SU-DHL-6 (cell line): ENCODE measurements at regions not wholly inside any gene's neighbourhood (a gene's known extent, or its start where the extent isn't known, plus 50 kb on each side); places are given as distances from the start of the nearest gene placed in this dataset.

Experiments used
- H2AFZ ChIP-seq: fragments of 200-600 bp; sonication (generic); 2 replicates; pipeline ENCODE4 v1.6.1; 2014; ENCODE audit warnings: low read depth, mild to moderate bottlenecking, moderate library complexity, mixed read lengths, antibody characterized with exemption, low read length; ENCODE audit not compliant: severe bottlenecking
- H3F3A ChIP-seq: fragments of 200-600 bp; shearing (Covaris generic); 2 replicates; pipeline ENCODE4 v1.6.0; 2016; ENCODE audit warnings: antibody characterized with exemption, mild to moderate bottlenecking; ENCODE audit not compliant: insufficient read depth
- H3K27ac ChIP-seq: fragments of 200-600 bp; sonication (generic); 2 replicates; pipeline ENCODE4 v1.5.1; 2016; ENCODE audit warnings: low read depth, mild to moderate bottlenecking, low read length, moderate library complexity, mixed read lengths
- H3K27me3 ChIP-seq: fragments of 200-600 bp; sonication (generic), shearing (Covaris generic); 2 replicates; pipeline ENCODE4 v1.6.0; 2014; ENCODE audit warnings: mild to moderate bottlenecking, low read length
- H3K36me3 ChIP-seq: fragments of 200-600 bp; sonication (generic); 2 replicates; pipeline ENCODE4 v1.6.1; 2014; ENCODE audit warnings: mild to moderate bottlenecking, low read length, mixed read lengths
- H3K4me2 ChIP-seq: fragments of 300-600, 200-600 bp; shearing (Covaris generic), sonication (generic); 2 replicates; pipeline ENCODE4 v1.6.0; 2014; ENCODE audit warnings: low read length, low read depth, mild to moderate bottlenecking; ENCODE audit not compliant: poor library complexity, severe bottlenecking
- H3K4me3 ChIP-seq: fragments of 200-600 bp; sonication (generic); 2 replicates; pipeline ENCODE4 v1.5.1; 2014; ENCODE audit warnings: antibody characterized with exemption, low read length, mild to moderate bottlenecking, mixed read lengths; ENCODE audit not compliant: insufficient read depth, poor library complexity, severe bottlenecking
- H3K79me2 ChIP-seq: fragments of 200-600 bp; sonication (generic); 2 replicates; pipeline ENCODE4 v1.6.1; 2014; ENCODE audit warnings: mild to moderate bottlenecking, low read length, moderate library complexity; ENCODE audit not compliant: insufficient read depth
- H3K9ac ChIP-seq: fragments of 200-600 bp; sonication (generic); 2 replicates; pipeline ENCODE4 v1.7.0; 2014; ENCODE audit warnings: mild to moderate bottlenecking, low read length
- H3K9me2 ChIP-seq: fragments of 200-600 bp; sonication (generic); replicated peaks from 2 replicates; pipeline ENCODE4 v1.6.1; 2014; ENCODE audit warnings: low read length; ENCODE audit not compliant: insufficient read depth
- H3K9me3 ChIP-seq: fragments of 200-600 bp; sonication (generic); 2 replicates; pipeline ENCODE4 v1.6.1; 2014; ENCODE audit warnings: low read length, mixed read lengths; ENCODE audit not compliant: insufficient read depth
- H4K20me1 ChIP-seq: fragments of 200-600 bp; sonication (generic); 2 replicates; pipeline ENCODE4 v1.6.1; 2014; ENCODE audit warnings: low read depth, mild to moderate bottlenecking, antibody characterized with exemption, low read length, moderate library complexity, mixed read lengths
- EZH2phosphoT487 ChIP-seq: fragments of 200-600 bp; sonication (generic), shearing (Covaris generic); conservative IDR thresholded peaks from 2 replicates; pipeline ENCODE4 v1.6.1; 2018; ENCODE audit warnings: mild to moderate bottlenecking, antibody characterized with exemption, low read length, moderate library complexity, mixed read lengths
- TF ChIP-seq, protein P1 (sequence below): fragments of 200-600 bp; sonication (generic); IDR thresholded peaks from one replicate; pipeline ENCODE4 v1.5.1; 2017; ENCODE audit warnings: antibody characterized with exemption, mild to moderate bottlenecking, low read length, moderate library complexity; ENCODE audit not compliant: insufficient read depth, poor library complexity, severe bottlenecking

DNA sequence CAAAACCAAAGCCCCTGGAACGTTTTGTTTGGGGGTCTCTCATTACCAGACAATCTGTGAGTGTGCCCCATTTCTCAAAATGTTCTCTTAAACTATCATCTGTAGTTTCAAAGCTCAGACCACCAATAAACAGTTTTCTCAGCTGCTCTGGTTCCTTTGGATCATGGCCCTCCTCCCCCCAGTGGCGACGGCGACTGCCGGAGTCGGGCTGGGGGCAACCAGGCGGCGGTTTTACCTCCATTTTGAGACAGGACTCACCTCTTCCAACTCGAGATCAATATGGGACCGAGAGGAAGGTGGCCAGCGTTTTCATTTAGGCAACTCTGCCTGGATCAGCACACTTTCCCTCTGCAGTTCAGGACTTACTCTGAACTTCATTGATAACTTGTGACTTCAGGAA, 141.5 kb upstream of the ZNF32 start:
- Histone ChIP-seq H3K79me2 (no peaks in the 10 kb centered on the region), H3K4me3 (no peak overlapping the region), H3K36me3 (no peaks in the 10 kb centered on the region), H3K9me3 (no peaks in the 10 kb centered on the region), H3K4me2 (no peak overlapping the region), H3F3A (no peaks in the 10 kb centered on the region), H3K27ac (no peak overlapping the region), H3K27me3 (no peaks in the 10 kb centered on the region), H2AFZ (no peak overlapping the region), H4K20me1 (no peaks in the 10 kb centered on the region), H3K9me2 (no peaks in the 10 kb centered on the region; the same call in 1 of the 2 replicates), H3K9ac (no peak overlapping the region)
- no peak for TF ChIP-seq EZH2phosphoT487
- TF ChIP-seq, protein P1, sequence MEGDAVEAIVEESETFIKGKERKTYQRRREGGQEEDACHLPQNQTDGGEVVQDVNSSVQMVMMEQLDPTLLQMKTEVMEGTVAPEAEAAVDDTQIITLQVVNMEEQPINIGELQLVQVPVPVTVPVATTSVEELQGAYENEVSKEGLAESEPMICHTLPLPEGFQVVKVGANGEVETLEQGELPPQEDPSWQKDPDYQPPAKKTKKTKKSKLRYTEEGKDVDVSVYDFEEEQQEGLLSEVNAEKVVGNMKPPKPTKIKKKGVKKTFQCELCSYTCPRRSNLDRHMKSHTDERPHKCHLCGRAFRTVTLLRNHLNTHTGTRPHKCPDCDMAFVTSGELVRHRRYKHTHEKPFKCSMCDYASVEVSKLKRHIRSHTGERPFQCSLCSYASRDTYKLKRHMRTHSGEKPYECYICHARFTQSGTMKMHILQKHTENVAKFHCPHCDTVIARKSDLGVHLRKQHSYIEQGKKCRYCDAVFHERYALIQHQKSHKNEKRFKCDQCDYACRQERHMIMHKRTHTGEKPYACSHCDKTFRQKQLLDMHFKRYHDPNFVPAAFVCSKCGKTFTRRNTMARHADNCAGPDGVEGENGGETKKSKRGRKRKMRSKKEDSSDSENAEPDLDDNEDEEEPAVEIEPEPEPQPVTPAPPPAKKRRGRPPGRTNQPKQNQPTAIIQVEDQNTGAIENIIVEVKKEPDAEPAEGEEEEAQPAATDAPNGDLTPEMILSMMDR = no peak

DNA sequence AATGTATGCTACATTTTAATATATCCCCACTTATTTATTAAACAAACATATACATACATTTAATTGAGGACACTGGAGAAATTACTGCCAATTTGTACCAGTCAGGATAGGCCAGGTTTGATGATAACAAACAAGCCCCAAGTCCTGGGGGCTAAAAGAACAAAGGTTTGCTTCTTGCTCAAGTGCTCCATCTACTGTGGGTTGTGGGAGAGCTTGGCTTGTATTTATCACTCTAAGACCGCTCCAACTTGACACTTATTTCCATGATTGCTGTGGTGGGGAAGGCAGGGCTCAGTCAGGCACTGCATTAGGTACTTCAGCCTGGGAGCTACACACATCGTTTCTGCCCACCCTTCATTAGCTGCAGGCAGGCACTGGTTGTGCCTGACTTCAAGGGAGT, 136.6 kb upstream of the ZNF32 start:
- Histone ChIP-seq H3K9me3 (no peaks in the 10 kb centered on the region), H3K27ac (no peak overlapping the region), H2AFZ (no peak overlapping the region), H4K20me1 (no peaks in the 10 kb centered on the region), H3F3A (no peaks in the 10 kb centered on the region), H3K4me2 (no peak overlapping the region), H3K4me3 (no peak overlapping the region), H3K79me2 (no peaks in the 10 kb centered on the region), H3K9ac (no peak overlapping the region), H3K9me2 (no peaks in the 10 kb centered on the region), H3K36me3 (no peaks in the 10 kb centered on the region), H3K27me3 (no peaks in the 10 kb centered on the region)
- no peak for TF ChIP-seq EZH2phosphoT487
- TF ChIP-seq, protein P1 = no peak

DNA sequence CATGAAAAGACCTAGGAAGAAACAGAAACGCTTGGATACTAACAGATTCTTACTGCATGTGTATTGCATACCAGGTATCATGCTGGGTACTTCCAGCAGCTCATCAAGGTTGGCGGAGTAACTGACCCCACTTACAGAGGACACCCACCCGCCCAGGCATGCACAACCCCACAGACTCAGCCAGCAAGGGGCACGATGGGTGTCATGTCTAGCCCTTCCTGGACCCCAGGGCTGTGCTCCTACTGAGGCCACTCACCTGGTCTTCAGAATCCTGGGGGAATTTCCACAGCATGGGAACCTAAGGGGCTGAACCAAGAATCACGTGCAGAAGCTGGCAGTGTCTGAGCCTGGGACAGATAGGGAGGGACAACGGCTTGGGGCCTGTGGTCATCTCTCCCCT, 134.1 kb upstream of the ZNF32 start:
- Histone ChIP-seq H4K20me1 (no peaks in the 10 kb centered on the region), H3K4me3 (no peak overlapping the region), H3K9me3 (no peaks in the 10 kb centered on the region), H3K36me3 (no peaks in the 10 kb centered on the region), H3K27ac (no peak overlapping the region), H2AFZ (no peak overlapping the region), H3F3A (no peaks in the 10 kb centered on the region), H3K27me3 (no peaks in the 10 kb centered on the region), H3K79me2 (no peaks in the 10 kb centered on the region), H3K9ac (no peak overlapping the region), H3K4me2 (no peak overlapping the region), H3K9me2 (no peaks in the 10 kb centered on the region)
- no peak for TF ChIP-seq EZH2phosphoT487
- TF ChIP-seq, protein P1 = no peak
